Liver (tissue), 8 donors: ENCODE measurements at regions not wholly inside any gene's neighbourhood (a gene's known extent, or its start where the extent isn't known, plus 50 kb on each side); places are given as distances from the start of the nearest gene placed in this dataset.

Source experiments
- DNase-seq: peaks from one replicate; pipeline ENCODE4 v3.0.0-alpha.2; 2017; ENCODE audit warnings: low spot score
- H3K27ac ChIP-seq, 2 donors: one replicate each; pipeline ENCODE4 v1.7.0; 2013; ENCODE audit warnings: inconsistent platforms in 2 of 2, low read length in 2 of 2, control low read depth in 1 of 2, low read depth in 1 of 2, mild to moderate bottlenecking in 1 of 2
- H3K27me3 ChIP-seq, 4 donors: one replicate each; pipeline versions ENCODE4 v1.6.1 to v1.7.0; 2013; ENCODE audit warnings: low read length in 3 of 4, inconsistent platforms in 1 of 4, mild to moderate bottlenecking in 1 of 4, moderate library complexity in 1 of 4; ENCODE audit not compliant: control insufficient read depth in 4 of 4, insufficient read depth in 4 of 4
- H3K36me3 ChIP-seq, 4 donors: one replicate each; pipeline versions ENCODE4 v1.6.1 to v1.7.0; 2013; ENCODE audit warnings: low read length in 3 of 4, mild to moderate bottlenecking in 3 of 4, low read depth in 1 of 4, moderate library complexity in 1 of 4; ENCODE audit not compliant: control insufficient read depth in 4 of 4, insufficient read depth in 3 of 4
- H3K4me1 ChIP-seq, 4 donors: one replicate each; pipeline versions ENCODE4 v1.6.1 to v1.7.0; 2013; ENCODE audit warnings: low read length in 3 of 4, mild to moderate bottlenecking in 3 of 4, moderate library complexity in 1 of 4; ENCODE audit not compliant: control insufficient read depth in 4 of 4, insufficient read depth in 4 of 4
- H3K4me3 ChIP-seq, 3 donors: one replicate each; pipeline versions ENCODE4 v1.6.1 to v1.7.0; 2013; ENCODE audit warnings: low read length in 3 of 3, control low read depth in 1 of 3, low read depth in 1 of 3, mild to moderate bottlenecking in 1 of 3
- H3K9ac ChIP-seq, 2 donors: one replicate each; pipeline ENCODE4 v1.7.0; 2013; ENCODE audit warnings: low read length in 2 of 2, mild to moderate bottlenecking in 2 of 2, moderate library complexity in 2 of 2, control low read depth in 1 of 2, low read depth in 1 of 2
- H3K9me3 ChIP-seq, 4 donors: one replicate each; pipeline versions ENCODE4 v1.6.1 to v1.7.0; 2013; ENCODE audit warnings: low read length in 3 of 4; ENCODE audit not compliant: control insufficient read depth in 4 of 4
- EGR1 ChIP-seq, 2 donors: IDR thresholded peaks; 2 replicates each; pipeline ENCODE4 v1.6.1; 2016 to 2018; ENCODE audit warnings: antibody characterized with exemption in 2 of 2, low read depth in 2 of 2
- FOXA1 ChIP-seq: IDR thresholded peaks from 2 replicates; pipeline ENCODE4 v1.6.1; 2016; ENCODE audit warnings: antibody characterized with exemption
- FOXA2 ChIP-seq: IDR thresholded peaks from 2 replicates; pipeline ENCODE4 v1.6.1; 2016; ENCODE audit warnings: antibody characterized with exemption
- GABPA ChIP-seq, 2 donors: IDR thresholded peaks in 1 of 2; conservative IDR thresholded peaks in 1 of 2; 2 replicates each; pipeline ENCODE4 v1.6.1; 2016; ENCODE audit warnings: antibody characterized with exemption in 2 of 2, mild to moderate bottlenecking in 1 of 2, moderate library complexity in 1 of 2
- HNF4A ChIP-seq, 2 donors: conservative IDR thresholded peaks; 2 replicates each; pipeline ENCODE4 v1.6.1; 2016; ENCODE audit warnings: antibody characterized with exemption in 2 of 2, mild to moderate bottlenecking in 2 of 2
- HNF4G ChIP-seq: IDR thresholded peaks from 2 replicates; pipeline ENCODE4 v1.6.1; 2016; ENCODE audit warnings: antibody characterized with exemption
- MAX ChIP-seq: IDR thresholded peaks from 2 replicates; pipeline ENCODE4 v1.6.1; 2016; ENCODE audit warnings: antibody characterized with exemption
- RAD21 ChIP-seq, 2 donors: IDR thresholded peaks; 2 replicates each; pipeline ENCODE4 v1.6.1; 2016; ENCODE audit warnings: antibody characterized with exemption in 2 of 2, mild to moderate bottlenecking in 2 of 2
- REST ChIP-seq: IDR thresholded peaks from 2 replicates; pipeline ENCODE4 v1.6.1; 2016; ENCODE audit warnings: antibody characterized with exemption, mild to moderate bottlenecking
- RXRA ChIP-seq, 2 donors: IDR thresholded peaks; 2 replicates each; pipeline ENCODE4 v1.6.1; 2017 to 2018; ENCODE audit warnings: antibody characterized with exemption in 2 of 2, mild to moderate bottlenecking in 1 of 2
- SP1 ChIP-seq: IDR thresholded peaks from 2 replicates; pipeline ENCODE4 v1.6.1; 2018; ENCODE audit warnings: antibody characterized with exemption, mild to moderate bottlenecking
- TAF1 ChIP-seq: conservative IDR thresholded peaks from 2 replicates; pipeline ENCODE4 v1.6.1; 2016; ENCODE audit warnings: antibody characterized with exemption, mild to moderate bottlenecking
- YY1 ChIP-seq: IDR thresholded peaks from 2 replicates; pipeline ENCODE4 v1.6.1; 2016; ENCODE audit warnings: antibody characterized with exemption, mild to moderate bottlenecking
- WGBS: extraction: QIAGEN DNeasy Blood & Tissue Kit; methylation state at CpG from one replicate; pipeline ENCODE4 v1.1.7; 2013; 5-methylcytosine and 5-hydroxymethylcytosine counted together
- TF ChIP-seq, protein P1 (sequence below): fragments of 150-350 bp; IDR thresholded peaks from 2 replicates; pipeline ENCODE4 v1.5.1; 2017; ENCODE audit warnings: improper control_type of control experiment, low read depth, low read length; ENCODE audit not compliant: missing input control
- TF ChIP-seq, protein P2 (sequence below): IDR thresholded peaks from 2 replicates; pipeline ENCODE4 v1.6.1; 2016; ENCODE audit warnings: antibody characterized with exemption
- TF ChIP-seq, protein P3 (sequence below): IDR thresholded peaks from 2 replicates; pipeline ENCODE4 v1.6.1; 2016; ENCODE audit warnings: antibody characterized with exemption
- donor health status: healthy.
- donor health status: healthy.
- donor health status: healthy.
- donor health status: healthy.
- donor health status: healthy.

- TF ChIP-seq MAX (no peak), RXRA (IDR thresholded peaks at IDR 0.05) (no peak), HNF4G (no peak)
Measured at GRCh38 chr9:25255216-25255615, 423.0 kb downstream of the TUSC1 start (continued).

DNA sequence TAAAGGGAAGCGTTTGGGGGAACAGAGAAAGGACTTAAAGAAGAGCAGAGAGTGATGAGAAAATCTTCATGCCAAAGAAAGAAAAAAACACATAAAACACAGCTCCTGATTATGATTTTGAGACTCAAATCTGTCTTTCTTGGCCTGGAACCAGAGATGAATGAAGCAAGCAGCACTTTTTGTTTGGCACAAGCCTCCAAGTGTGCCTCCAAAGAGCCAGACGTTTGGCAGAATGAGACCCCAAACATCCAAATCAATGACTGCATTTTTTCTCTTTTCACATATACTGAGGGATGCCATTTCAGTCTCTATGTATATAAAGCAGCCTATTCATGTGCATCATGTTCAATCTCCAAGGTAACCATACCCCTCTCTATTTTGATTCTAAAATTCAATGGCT lies 424.2 kb downstream of the TUSC1 start:
- DNase-seq, result no peak
- H3K9ac ChIP-seq, result no peak overlapping the region
- WGBS, result 33% methylated on average over 2 of the region's 2 CpGs
- no peaks in the 10 kb centered on the region for H3K4me1 ChIP-seq
- peaks cover 0 to 1% (median 0%) of the 10 kb centered on the region in 4 donors for H3K9me3 ChIP-seq
- H3K4me3 ChIP-seq, result no peak overlapping the region
- no peak overlapping the region for H3K27ac ChIP-seq
- H3K27me3 ChIP-seq, result no peaks in the 10 kb centered on the region
- H3K36me3 ChIP-seq, result no peaks in the 10 kb centered on the region
- no peak for TF ChIP-seq YY1
- no peak for TF ChIP-seq FOXA2
- TF ChIP-seq, protein P1, sequence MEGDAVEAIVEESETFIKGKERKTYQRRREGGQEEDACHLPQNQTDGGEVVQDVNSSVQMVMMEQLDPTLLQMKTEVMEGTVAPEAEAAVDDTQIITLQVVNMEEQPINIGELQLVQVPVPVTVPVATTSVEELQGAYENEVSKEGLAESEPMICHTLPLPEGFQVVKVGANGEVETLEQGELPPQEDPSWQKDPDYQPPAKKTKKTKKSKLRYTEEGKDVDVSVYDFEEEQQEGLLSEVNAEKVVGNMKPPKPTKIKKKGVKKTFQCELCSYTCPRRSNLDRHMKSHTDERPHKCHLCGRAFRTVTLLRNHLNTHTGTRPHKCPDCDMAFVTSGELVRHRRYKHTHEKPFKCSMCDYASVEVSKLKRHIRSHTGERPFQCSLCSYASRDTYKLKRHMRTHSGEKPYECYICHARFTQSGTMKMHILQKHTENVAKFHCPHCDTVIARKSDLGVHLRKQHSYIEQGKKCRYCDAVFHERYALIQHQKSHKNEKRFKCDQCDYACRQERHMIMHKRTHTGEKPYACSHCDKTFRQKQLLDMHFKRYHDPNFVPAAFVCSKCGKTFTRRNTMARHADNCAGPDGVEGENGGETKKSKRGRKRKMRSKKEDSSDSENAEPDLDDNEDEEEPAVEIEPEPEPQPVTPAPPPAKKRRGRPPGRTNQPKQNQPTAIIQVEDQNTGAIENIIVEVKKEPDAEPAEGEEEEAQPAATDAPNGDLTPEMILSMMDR, result no peak
- no peak for TF ChIP-seq HNF4G
- TF ChIP-seq TAF1, result no peak
- no peak for TF ChIP-seq GABPA (IDR thresholded peaks at IDR 0.05 in 1 of 2, conservative IDR thresholded peaks at IDR 0.05 in 1 of 2)
- no peak for TF ChIP-seq RAD21 (IDR thresholded peaks at IDR 0.05)
- no peak for TF ChIP-seq EGR1 (IDR thresholded peaks at IDR 0.05; ENCODE audit: low read depth in 2 of 2)
- TF ChIP-seq HNF4A (conservative IDR thresholded peaks at IDR 0.05), result no peak
- no peak for TF ChIP-seq RXRA (IDR thresholded peaks at IDR 0.05)
- no peak for TF ChIP-seq FOXA1
- TF ChIP-seq SP1, result no peak
- TF ChIP-seq, protein P2, sequence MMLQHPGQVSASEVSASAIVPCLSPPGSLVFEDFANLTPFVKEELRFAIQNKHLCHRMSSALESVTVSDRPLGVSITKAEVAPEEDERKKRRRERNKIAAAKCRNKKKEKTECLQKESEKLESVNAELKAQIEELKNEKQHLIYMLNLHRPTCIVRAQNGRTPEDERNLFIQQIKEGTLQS, result no peak
- TF ChIP-seq REST, result no peak
- no peak for TF ChIP-seq MAX
- TF ChIP-seq, protein P3, sequence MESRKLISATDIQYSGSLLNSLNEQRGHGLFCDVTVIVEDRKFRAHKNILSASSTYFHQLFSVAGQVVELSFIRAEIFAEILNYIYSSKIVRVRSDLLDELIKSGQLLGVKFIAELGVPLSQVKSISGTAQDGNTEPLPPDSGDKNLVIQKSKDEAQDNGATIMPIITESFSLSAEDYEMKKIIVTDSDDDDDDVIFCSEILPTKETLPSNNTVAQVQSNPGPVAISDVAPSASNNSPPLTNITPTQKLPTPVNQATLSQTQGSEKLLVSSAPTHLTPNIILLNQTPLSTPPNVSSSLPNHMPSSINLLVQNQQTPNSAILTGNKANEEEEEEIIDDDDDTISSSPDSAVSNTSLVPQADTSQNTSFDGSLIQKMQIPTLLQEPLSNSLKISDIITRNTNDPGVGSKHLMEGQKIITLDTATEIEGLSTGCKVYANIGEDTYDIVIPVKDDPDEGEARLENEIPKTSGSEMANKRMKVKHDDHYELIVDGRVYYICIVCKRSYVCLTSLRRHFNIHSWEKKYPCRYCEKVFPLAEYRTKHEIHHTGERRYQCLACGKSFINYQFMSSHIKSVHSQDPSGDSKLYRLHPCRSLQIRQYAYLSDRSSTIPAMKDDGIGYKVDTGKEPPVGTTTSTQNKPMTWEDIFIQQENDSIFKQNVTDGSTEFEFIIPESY, result no peak
